ENCODE measurements at regions not wholly inside any gene's neighbourhood (a gene's known extent, or its start where the extent isn't known, plus 50 kb on each side); places are given as distances from the start of the nearest gene placed in this dataset.
A peak's percentile ranks its signal among the peaks of the same experiment; 100 is the strongest.
"Not testable (repeated sequence)": the region's sequence is repeated elsewhere in the genome, so short reads cannot be mapped to it uniquely, and the experiment has no call there.

DNA sequence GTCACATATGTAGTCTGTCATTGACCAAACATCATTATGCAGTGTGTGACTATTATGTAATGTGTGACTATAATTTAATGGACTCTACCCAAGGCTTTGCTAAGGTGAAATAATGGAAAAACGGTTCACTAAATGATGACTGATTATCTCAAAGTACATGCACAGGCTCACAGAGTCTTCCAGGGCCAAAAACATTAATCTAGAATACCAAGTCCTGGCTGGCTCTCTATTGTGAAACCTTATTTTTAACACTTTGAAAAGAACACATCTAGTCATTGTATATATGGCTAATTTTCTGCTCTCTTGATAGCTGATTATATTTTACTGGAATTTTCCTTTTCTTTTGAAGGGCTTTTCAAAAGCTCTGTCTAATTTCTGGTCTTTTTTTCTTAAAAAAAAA lies 102.9 kb upstream of the THUMPD2 start:
- H3K27ac ChIP-seq (ENCODE audit: insufficient read depth, low read length): no peak overlapping the region
- no peak overlapping the region for H2AFZ ChIP-seq (ENCODE audit: low read length)
- H3K9me3 ChIP-seq (ENCODE audit: control insufficient read depth, insufficient read depth, low read depth, low read length): no peaks in the 10 kb centered on the region
- H3K4me3 ChIP-seq (replicated peaks in 1 of 4; ENCODE audit: control extremely low read depth in 1 of 4, insufficient read depth in 1 of 4, low read depth in 3 of 4, low read length in 4 of 4): no peak overlapping the region
- H3K4me1 ChIP-seq (ENCODE audit: control insufficient read depth, extremely low read depth, insufficient read depth, low read length): no peaks in the 10 kb centered on the region
- no peaks in the 10 kb centered on the region for H3K27me3 ChIP-seq (ENCODE audit: control insufficient read depth, insufficient read depth, low read length)
- H3K79me2 ChIP-seq (ENCODE audit: control insufficient read depth, insufficient read depth, low read length): no peaks in the 10 kb centered on the region
- H3K9ac ChIP-seq (ENCODE audit: insufficient read depth, low read length): no peak overlapping the region
- H4K20me1 ChIP-seq (ENCODE audit: control insufficient read depth, extremely low read depth, insufficient read depth, low read length): no peaks in the 10 kb centered on the region
- H3K36me3 ChIP-seq (ENCODE audit: control insufficient read depth, insufficient read depth, low read length): no peaks in the 10 kb centered on the region
- no peak for DNase-seq (ENCODE audit: low read depth in 2 of 2)
- H3K4me2 ChIP-seq (ENCODE audit: extremely low read depth, insufficient read depth, low read length): no peak overlapping the region
- TF ChIP-seq, protein P1, sequence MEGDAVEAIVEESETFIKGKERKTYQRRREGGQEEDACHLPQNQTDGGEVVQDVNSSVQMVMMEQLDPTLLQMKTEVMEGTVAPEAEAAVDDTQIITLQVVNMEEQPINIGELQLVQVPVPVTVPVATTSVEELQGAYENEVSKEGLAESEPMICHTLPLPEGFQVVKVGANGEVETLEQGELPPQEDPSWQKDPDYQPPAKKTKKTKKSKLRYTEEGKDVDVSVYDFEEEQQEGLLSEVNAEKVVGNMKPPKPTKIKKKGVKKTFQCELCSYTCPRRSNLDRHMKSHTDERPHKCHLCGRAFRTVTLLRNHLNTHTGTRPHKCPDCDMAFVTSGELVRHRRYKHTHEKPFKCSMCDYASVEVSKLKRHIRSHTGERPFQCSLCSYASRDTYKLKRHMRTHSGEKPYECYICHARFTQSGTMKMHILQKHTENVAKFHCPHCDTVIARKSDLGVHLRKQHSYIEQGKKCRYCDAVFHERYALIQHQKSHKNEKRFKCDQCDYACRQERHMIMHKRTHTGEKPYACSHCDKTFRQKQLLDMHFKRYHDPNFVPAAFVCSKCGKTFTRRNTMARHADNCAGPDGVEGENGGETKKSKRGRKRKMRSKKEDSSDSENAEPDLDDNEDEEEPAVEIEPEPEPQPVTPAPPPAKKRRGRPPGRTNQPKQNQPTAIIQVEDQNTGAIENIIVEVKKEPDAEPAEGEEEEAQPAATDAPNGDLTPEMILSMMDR (conservative IDR thresholded peaks at IDR 0.05 in 1 of 2, IDR thresholded peaks at IDR 0.05 in 1 of 2; ENCODE audit: low read depth in 1 of 2, low read length in 2 of 2): no peak
- no peak for TF ChIP-seq EZH2 (IDR thresholded peaks at IDR 0.05; ENCODE audit: low read length, missing control alignments)

DNA sequence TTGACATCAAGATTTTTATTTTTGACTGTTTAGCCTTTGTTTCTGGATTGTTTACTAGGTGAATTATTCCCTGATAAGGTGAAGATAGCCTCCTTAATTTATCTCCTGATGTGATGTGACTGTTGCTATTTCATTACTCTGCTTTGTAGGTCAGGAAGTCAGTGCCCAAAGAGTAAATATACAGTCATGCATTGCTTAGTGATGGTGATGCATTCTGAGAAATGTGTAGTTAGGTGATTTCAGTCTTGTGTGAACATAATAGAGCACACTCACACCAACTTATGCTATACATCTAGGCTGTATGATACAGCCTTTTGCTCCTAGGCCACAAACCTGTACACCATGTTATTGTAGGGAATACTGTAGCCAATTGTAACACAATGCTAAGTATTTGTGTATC lies 102.4 kb upstream of the THUMPD2 start:
- no peak overlapping the region for H3K27ac ChIP-seq (ENCODE audit: insufficient read depth, low read length)
- no peak for TF ChIP-seq EZH2 (IDR thresholded peaks at IDR 0.05; ENCODE audit: low read length, missing control alignments)
- TF ChIP-seq, protein P1 (conservative IDR thresholded peaks at IDR 0.05 in 1 of 2, IDR thresholded peaks at IDR 0.05 in 1 of 2; ENCODE audit: low read depth in 1 of 2, low read length in 2 of 2): no peak
- no peak overlapping the region for H3K4me3 ChIP-seq (replicated peaks in 1 of 4; ENCODE audit: control extremely low read depth in 1 of 4, insufficient read depth in 1 of 4, low read depth in 3 of 4, low read length in 4 of 4)
- no peaks in the 10 kb centered on the region for H3K27me3 ChIP-seq (ENCODE audit: control insufficient read depth, insufficient read depth, low read length)
- no peak overlapping the region for H2AFZ ChIP-seq (ENCODE audit: low read length)
- no peaks in the 10 kb centered on the region for H3K79me2 ChIP-seq (ENCODE audit: control insufficient read depth, insufficient read depth, low read length)
- H4K20me1 ChIP-seq (ENCODE audit: control insufficient read depth, extremely low read depth, insufficient read depth, low read length): no peaks in the 10 kb centered on the region
- H3K4me1 ChIP-seq (ENCODE audit: control insufficient read depth, extremely low read depth, insufficient read depth, low read length): no peaks in the 10 kb centered on the region
- no peaks in the 10 kb centered on the region for H3K36me3 ChIP-seq (ENCODE audit: control insufficient read depth, insufficient read depth, low read length)
- DNase-seq (ENCODE audit: low read depth in 2 of 2): peak in 1 of 2 donors; percentile 24
- no peak overlapping the region for H3K9ac ChIP-seq (ENCODE audit: insufficient read depth, low read length)
- H3K4me2 ChIP-seq (ENCODE audit: extremely low read depth, insufficient read depth, low read length): no peak overlapping the region
- H3K9me3 ChIP-seq (ENCODE audit: control insufficient read depth, insufficient read depth, low read depth, low read length): no peaks in the 10 kb centered on the region

- not testable (repeated sequence) for H3K9me3 ChIP-seq (ENCODE audit: control insufficient read depth, insufficient read depth, low read depth, low read length); DNase-seq (ENCODE audit: low read depth in 2 of 2); H2AFZ ChIP-seq (ENCODE audit: low read length); H4K20me1 ChIP-seq (ENCODE audit: control insufficient read depth, extremely low read depth, insufficient read depth, low read length); H3K4me2 ChIP-seq (ENCODE audit: extremely low read depth, insufficient read depth, low read length); H3K79me2 ChIP-seq (ENCODE audit: control insufficient read depth, insufficient read depth, low read length); H3K9ac ChIP-seq (ENCODE audit: insufficient read depth, low read length); H3K36me3 ChIP-seq (ENCODE audit: control insufficient read depth, insufficient read depth, low read length); H3K27me3 ChIP-seq (ENCODE audit: control insufficient read depth, insufficient read depth, low read length); H3K4me3 ChIP-seq (replicated peaks in 1 of 4; ENCODE audit: control extremely low read depth in 1 of 4, insufficient read depth in 1 of 4, low read depth in 3 of 4, low read length in 4 of 4); H3K27ac ChIP-seq (ENCODE audit: insufficient read depth, low read length)
- peaks cover 11% of the 10 kb centered on the region for H3K4me1 ChIP-seq (ENCODE audit: control insufficient read depth, extremely low read depth, insufficient read depth, low read length)
Measured at GRCh38 chr2:39879001-39879400, 99.9 kb upstream of the THUMPD2 start.

- Histone ChIP-seq H3K27ac (ENCODE audit: insufficient read depth, low read length) (peak overlapping the region; percentile 81), H3K9ac (ENCODE audit: insufficient read depth, low read length) (no peak overlapping the region), H3K36me3 (ENCODE audit: control insufficient read depth, insufficient read depth, low read length) (no peaks in the 10 kb centered on the region), H2AFZ (ENCODE audit: low read length) (no peak overlapping the region), H3K27me3 (ENCODE audit: control insufficient read depth, insufficient read depth, low read length) (no peaks in the 10 kb centered on the region), H3K4me3 (replicated peaks in 1 of 4; ENCODE audit: control extremely low read depth in 1 of 4, insufficient read depth in 1 of 4, low read depth in 3 of 4, low read length in 4 of 4) (no peak overlapping the region), H4K20me1 (ENCODE audit: control insufficient read depth, extremely low read depth, insufficient read depth, low read length) (no peaks in the 10 kb centered on the region), H3K4me1 (ENCODE audit: control insufficient read depth, extremely low read depth, insufficient read depth, low read length) (peaks cover 13% of the 10 kb centered on the region), H3K9me3 (ENCODE audit: control insufficient read depth, insufficient read depth, low read depth, low read length) (no peaks in the 10 kb centered on the region), H3K4me2 (ENCODE audit: extremely low read depth, insufficient read depth, low read length) (no peak overlapping the region), H3K79me2 (ENCODE audit: control insufficient read depth, insufficient read depth, low read length) (no peaks in the 10 kb centered on the region)
- no peak for TF ChIP-seq EZH2 (IDR thresholded peaks at IDR 0.05; ENCODE audit: low read length, missing control alignments)
- TF ChIP-seq, protein P1 (conservative IDR thresholded peaks at IDR 0.05 in 1 of 2, IDR thresholded peaks at IDR 0.05 in 1 of 2; ENCODE audit: low read depth in 1 of 2, low read length in 2 of 2): no peak
- DNase-seq (ENCODE audit: low read depth in 2 of 2): peak in 1 of 2 donors; percentile 27
Measured at GRCh38 chr2:39875914-39876267, 96.8 kb upstream of the THUMPD2 start.

Measured in fibroblast of lung (primary cell).